ENCODE measurements at regions not wholly inside any gene's neighbourhood (a gene's known extent, or its start where the extent isn't known, plus 50 kb on each side); places are given as distances from the start of the nearest gene placed in this dataset.

GRCh38 chr9:22244139-22245011 lies 202.2 kb upstream of the DMRTA1 start:
- in situ Hi-C loops (cut with HindIII; ENCODE audit: low sequenced_read_pairs), result loop anchor here (25.0 kb wide), 1 partner anchor 432 kb away; the partner anchor contains the start of gene MTAP
- TF ChIP-seq CTCF (IDR thresholded peaks at IDR 0.05; ENCODE audit: low read depth, low read length), result peak; percentile 70
- DNase-seq (ENCODE audit: low read depth, low spot score), result peak; percentile 72
- H3K4me3 ChIP-seq (ENCODE audit: low read depth, low read length), result no peak overlapping the region

DNA sequence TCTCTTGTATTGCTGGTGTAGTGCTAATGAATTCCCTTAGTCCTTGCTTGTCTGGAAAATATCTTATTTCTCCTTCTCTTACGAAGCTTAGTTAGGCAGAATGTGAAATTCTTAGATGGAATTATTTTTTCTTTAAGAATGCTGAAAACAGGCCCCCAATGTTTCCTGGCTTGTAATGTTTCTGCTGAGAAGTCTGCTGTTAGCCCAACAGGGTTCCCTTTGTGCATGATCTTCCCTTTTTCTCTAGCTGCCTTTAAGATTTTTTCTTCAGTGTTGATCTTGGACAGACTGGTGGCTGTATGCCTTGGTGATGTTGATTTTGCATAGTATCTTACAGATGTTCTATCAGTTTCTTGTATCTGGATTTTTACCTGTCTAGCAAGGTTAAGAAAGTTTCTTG lies 191.3 kb upstream of the DMRTA1 start:
- no peak for DNase-seq (ENCODE audit: low read depth, low spot score)
- TF ChIP-seq CTCF (IDR thresholded peaks at IDR 0.05; ENCODE audit: low read depth, low read length), result no peak
- in situ Hi-C loops (cut with HindIII; ENCODE audit: low sequenced_read_pairs), result no loop called here
- H3K4me3 ChIP-seq (ENCODE audit: low read depth, low read length), result no peak overlapping the region

GRCh38 chr9:22256381-22256780 lies 190.2 kb upstream of the DMRTA1 start:
- DNase-seq (ENCODE audit: low read depth, low spot score), result no peak
- in situ Hi-C loops (cut with HindIII; ENCODE audit: low sequenced_read_pairs), result no loop called here
- TF ChIP-seq CTCF (IDR thresholded peaks at IDR 0.05; ENCODE audit: low read depth, low read length), result no peak
- no peak overlapping the region for H3K4me3 ChIP-seq (ENCODE audit: low read depth, low read length)

GRCh38 chr9:22257026-22257816 lies 189.4 kb upstream of the DMRTA1 start:
- no peak for DNase-seq (ENCODE audit: low read depth, low spot score)
- in situ Hi-C loops (cut with HindIII; ENCODE audit: low sequenced_read_pairs), result no loop called here
- TF ChIP-seq CTCF (IDR thresholded peaks at IDR 0.05; ENCODE audit: low read depth, low read length), result no peak
- no peak overlapping the region for H3K4me3 ChIP-seq (ENCODE audit: low read depth, low read length)

DNA sequence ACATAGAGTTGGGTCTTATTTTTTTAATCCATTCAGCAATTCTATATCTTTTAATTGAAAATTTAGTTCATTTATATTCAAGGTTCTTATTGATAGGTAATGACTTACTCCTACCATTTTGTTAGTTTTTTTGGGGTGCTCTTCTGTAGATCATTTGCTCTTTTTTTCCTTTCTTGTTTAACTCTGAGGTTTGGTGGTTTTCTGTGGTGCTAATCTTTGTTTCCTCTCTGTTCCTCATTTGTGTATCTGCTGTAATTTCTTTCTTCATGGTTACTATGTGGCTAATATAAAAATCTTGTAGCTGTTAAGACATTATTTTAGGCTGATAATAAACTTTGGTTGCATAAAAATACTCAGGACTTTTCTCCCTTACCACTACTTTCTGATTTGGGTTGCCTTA lies 181.6 kb upstream of the DMRTA1 start:
- no peak overlapping the region for H3K4me3 ChIP-seq (ENCODE audit: low read depth, low read length)
- no peak for TF ChIP-seq CTCF (IDR thresholded peaks at IDR 0.05; ENCODE audit: low read depth, low read length)
- DNase-seq (ENCODE audit: low read depth, low spot score), result no peak
- in situ Hi-C loops (cut with HindIII; ENCODE audit: low sequenced_read_pairs), result no loop called here

DNA sequence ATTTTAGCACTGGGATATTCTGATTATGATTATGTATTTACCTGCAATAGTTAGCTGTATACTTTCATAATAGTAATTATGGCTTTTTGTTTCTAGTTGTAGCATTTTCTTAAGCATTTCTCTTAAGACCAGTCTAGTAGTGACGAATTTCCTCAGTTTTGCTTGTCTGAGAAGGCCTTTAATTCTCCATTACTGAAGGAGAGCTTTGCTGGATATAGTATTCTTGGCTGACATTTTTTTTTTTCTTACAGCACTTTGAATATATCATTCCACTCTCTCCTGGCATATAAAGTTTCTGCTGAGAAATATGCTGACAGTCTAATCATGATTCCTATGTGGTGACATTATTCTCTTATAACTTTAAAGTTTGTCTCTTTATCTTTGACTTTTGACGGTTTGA lies 181.1 kb upstream of the DMRTA1 start:
- no peak for TF ChIP-seq CTCF (IDR thresholded peaks at IDR 0.05; ENCODE audit: low read depth, low read length)
- no peak for DNase-seq (ENCODE audit: low read depth, low spot score)
- H3K4me3 ChIP-seq (ENCODE audit: low read depth, low read length), result no peak overlapping the region
- in situ Hi-C loops (cut with HindIII; ENCODE audit: low sequenced_read_pairs), result no loop called here
